Fibroblast of the aortic adventitia (primary cell): ENCODE measurements at regions not wholly inside any gene's neighbourhood (a gene's known extent, or its start where the extent isn't known, plus 50 kb on each side); places are given as distances from the start of the nearest gene placed in this dataset.

Experiments used
- DNase-seq: peaks from one replicate; pipeline ENCODE4 v3.0.0-alpha.2; 2010; ENCODE audit warnings: low read depth
- H3K4me3 ChIP-seq: 2 replicates; pipeline ENCODE4 v1.5.1; 2011; ENCODE audit warnings: low read depth, mild to moderate bottlenecking, control low read depth, low read length, moderate library complexity
- TF ChIP-seq, protein P1 (sequence below): IDR thresholded peaks from 2 replicates; pipeline ENCODE4 v1.5.1; 2011; ENCODE audit warnings: mild to moderate bottlenecking, low read length, control low read depth, inconsistent platforms; ENCODE audit not compliant: insufficient read depth

DNA sequence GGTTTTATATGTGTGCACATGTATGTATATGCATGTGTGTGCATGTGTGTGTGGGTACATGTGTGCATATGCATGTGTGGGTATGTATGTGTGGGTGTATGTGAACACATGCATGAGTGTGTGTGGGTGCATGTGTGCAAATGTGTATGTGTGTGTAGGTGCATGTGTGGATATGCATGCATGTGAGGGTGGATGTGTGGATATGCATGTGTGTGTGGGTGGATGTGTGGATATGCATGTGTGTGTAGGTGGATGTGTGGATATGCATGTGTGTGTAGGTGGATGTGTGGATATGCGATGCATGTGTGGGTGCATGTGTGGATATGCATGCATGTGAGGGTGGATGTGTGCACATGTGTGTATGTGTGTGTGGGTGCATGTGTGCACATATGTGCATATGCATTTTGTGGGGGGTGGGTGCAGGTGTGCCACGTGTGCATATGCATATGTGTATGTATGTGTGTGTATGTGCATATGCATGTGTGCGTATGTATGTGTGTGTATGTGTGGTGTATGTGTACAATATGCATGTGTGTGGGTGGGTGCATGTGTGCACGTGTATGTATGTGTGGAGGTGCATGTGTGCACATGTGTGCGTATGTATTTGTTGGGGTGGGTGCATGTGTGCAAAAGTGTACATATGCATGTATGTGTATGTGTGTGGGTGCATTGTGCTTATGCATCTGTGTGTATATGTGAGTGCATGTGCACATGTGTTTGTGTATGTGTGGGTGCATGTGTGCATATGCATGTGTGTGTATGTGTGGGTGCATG is 144.2 kb downstream of the GAS1 start:
- no peak overlapping the region for H3K4me3 ChIP-seq
- TF ChIP-seq, protein P1, sequence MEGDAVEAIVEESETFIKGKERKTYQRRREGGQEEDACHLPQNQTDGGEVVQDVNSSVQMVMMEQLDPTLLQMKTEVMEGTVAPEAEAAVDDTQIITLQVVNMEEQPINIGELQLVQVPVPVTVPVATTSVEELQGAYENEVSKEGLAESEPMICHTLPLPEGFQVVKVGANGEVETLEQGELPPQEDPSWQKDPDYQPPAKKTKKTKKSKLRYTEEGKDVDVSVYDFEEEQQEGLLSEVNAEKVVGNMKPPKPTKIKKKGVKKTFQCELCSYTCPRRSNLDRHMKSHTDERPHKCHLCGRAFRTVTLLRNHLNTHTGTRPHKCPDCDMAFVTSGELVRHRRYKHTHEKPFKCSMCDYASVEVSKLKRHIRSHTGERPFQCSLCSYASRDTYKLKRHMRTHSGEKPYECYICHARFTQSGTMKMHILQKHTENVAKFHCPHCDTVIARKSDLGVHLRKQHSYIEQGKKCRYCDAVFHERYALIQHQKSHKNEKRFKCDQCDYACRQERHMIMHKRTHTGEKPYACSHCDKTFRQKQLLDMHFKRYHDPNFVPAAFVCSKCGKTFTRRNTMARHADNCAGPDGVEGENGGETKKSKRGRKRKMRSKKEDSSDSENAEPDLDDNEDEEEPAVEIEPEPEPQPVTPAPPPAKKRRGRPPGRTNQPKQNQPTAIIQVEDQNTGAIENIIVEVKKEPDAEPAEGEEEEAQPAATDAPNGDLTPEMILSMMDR: no peak
- DNase-seq: no peak

DNA sequence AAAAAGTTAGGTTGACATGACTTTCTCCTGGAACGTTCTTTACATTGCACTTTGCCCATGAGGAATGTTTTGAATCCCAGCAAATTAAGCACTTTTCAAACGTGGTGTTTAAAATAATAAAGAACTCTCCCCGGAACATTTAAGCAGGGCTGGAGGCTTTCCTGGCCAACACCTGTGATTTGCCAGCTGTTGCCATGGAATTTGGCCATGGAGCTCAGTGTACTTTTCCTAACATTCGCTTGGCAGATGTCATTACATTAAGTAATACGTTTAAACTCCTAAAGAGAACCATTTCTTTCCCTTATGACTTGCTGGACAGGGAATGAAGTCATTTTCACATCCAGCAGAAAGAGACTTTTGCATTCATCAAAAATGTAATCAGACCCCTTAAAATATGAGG is 146.1 kb downstream of the GAS1 start:
- TF ChIP-seq, protein P1: no peak
- H3K4me3 ChIP-seq: no peak overlapping the region
- peak; percentile 52 for DNase-seq

- TF ChIP-seq, protein P1: no peak
- no peak overlapping the region for H3K4me3 ChIP-seq
- DNase-seq: no peak
Observed at GRCh38 chr9:86800681-86801080, 146.6 kb downstream of the GAS1 start.

DNA sequence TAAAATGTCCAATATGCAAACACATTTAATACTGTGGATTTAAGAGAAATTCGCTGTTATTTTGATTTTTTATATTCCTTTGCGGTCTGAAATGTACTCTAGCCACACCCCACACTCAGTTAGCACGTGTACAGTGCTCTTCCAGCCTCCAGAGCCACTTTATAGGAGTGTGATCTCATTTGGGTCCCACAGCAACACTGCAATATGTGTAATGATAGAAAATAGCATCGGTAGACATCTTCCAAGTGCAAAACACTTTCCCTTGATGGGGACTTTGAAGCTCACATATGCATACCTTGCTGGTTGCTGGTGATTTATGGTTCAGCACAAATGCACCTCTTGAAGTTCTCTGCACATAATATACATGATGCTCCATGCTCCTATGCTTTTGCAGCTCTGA is 148.3 kb downstream of the GAS1 start:
- DNase-seq: no peak
- TF ChIP-seq, protein P1: no peak
- H3K4me3 ChIP-seq: no peak overlapping the region

DNA sequence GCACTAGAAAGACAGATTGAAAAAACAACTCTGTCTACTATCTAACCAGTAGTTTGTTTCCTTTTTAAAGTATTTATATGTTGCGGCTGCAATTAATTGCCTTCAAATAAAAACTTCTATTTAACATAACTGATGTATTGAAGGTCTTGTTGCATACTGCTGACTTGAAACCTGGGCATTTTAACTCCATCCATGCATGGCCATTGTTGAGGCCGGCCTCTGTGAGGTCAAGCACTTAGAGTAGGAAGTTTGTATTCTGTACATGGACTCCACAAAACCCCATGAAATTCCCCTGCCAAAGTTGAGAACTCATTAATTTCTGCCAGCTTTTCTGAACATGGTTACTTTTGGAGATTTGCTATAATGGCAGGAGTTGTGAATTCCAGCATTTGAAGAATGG is 150.6 kb downstream of the GAS1 start:
- TF ChIP-seq, protein P1: no peak
- H3K4me3 ChIP-seq: no peak overlapping the region
- DNase-seq: no peak

DNA sequence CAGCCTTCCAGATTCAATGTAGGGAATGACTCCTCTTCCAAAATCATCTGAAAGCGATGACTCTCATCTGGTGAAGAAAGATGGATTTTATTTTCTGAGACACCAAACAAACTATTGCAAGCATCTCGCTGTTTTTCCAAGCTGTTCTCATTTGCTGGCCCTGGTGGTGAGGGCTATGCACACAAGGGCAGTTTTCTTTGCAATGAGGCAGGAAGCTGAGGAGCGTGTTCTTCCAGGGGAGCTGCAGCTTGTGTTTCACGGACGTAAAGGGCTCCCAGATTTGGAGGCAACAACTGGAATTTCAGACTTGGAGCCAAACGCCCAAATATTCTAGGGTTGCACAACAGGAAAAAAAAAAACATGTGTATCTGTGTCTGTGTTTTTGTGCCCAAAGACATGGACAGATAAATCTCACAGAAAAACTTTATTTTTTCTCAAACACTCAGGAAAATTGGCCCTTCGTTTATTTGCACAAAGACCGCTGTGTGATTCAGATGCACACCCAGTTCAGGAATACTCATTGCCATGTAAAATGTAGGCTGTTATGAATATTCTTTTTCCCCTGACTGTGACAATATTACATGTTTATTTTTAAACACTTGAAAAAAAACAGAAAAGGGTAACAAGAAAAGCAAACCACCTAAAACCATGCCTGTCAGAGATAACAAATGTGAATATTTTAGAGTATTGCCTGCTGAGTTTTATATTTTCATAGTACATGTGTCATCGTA is 151.3 kb downstream of the GAS1 start:
- TF ChIP-seq, protein P1: peak; percentile 76
- peak; percentile 98 for DNase-seq
- H3K4me3 ChIP-seq: peak overlapping the region; percentile 43
